NCI-H82 treated with DMSO at 0.1 percent for 48 hours (cell line): ENCODE measurements at regions not wholly inside any gene's neighbourhood (a gene's known extent, or its start where the extent isn't known, plus 50 kb on each side); places are given as distances from the start of the nearest gene placed in this dataset.
"Not testable (repeated sequence)": the region's sequence is repeated elsewhere in the genome, so short reads cannot be mapped to it uniquely, and the experiment has no call there.

Experiments
- DNase-seq: peaks from one replicate; lab custom pipeline; 2025; ENCODE audit not compliant: unreplicated experiment; lab: John Stamatoyannopoulos, UW

DNA sequence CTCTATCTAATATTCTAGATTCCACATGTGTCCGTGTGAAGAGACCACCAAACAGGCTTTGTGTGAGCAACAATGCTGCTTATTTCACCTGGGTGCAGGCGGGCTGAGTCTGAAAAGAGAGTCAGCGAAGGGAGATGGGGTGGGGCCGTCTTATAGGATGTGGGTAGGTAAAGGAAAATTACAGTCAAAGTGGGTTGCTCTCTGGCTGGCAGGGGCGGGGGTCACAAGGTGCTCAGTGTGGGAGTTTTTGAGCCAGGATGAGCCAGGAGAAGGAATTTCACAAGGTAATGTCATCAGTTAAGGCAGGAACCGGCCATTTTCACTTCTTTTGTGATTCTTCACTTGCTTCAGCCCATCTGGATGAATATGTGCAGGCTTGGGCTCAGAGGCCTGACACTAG is 779.3 kb downstream of the RNF144A start:
- DNase-seq: not testable (repeated sequence)

DNA sequence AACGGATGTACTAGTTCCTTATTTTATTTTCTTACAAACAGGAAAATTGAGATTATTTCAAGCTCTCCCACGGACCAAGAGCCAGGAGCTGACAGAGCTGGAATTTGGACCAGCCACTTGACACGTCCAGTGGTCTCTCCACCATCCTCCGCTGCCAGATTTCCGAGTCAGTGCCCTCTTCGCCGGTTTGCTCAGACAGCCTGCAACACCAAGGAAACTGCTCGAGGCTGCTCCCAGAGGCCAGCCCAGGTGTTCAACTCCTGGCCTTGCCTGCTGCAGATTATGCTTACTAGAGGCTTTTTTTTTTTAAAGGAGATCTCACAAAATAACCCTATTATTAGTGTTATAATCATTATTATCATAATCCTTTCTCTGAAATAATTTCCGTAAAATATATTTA is 779.8 kb downstream of the RNF144A start:
- DNase-seq: no peak

DNA sequence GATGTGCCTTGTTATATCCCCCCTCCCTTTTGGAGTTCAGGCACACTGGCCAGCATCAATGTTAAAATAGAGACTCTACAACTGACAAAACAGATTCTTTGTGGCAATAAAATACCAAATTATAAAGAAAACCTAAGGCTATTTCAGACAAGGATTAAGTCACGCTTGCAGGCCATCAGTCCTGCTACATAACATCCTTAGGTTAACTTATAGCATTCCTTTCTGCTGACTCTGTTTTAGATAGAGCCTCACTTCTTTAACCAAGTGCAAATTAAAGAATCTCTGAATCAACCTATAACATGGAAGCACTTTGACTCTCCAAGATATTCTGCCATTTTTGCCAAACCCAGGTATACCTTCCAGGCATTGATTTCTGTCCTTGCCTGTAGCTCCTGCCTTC is 784.6 kb downstream of the RNF144A start:
- no peak for DNase-seq

DNA sequence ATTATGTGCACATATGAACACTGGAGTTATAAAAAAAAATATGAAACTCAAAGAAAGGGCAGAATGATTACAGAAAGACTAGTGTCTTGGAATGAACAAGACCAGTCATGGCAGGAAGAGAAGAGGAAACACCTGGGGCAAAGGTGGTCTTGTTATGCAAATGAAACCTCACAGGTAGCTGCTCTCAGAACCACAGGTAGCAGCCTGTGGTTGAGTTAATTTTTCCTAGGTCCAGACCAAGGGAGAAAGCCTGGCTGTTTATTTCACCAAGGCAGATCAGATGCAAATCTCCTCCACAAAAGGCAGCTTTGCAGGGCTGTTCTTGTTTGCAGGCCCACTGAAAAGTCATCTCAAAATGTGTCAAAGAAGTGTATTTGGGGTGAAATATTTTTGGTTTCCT is 785.8 kb downstream of the RNF144A start:
- DNase-seq: no peak

DNA sequence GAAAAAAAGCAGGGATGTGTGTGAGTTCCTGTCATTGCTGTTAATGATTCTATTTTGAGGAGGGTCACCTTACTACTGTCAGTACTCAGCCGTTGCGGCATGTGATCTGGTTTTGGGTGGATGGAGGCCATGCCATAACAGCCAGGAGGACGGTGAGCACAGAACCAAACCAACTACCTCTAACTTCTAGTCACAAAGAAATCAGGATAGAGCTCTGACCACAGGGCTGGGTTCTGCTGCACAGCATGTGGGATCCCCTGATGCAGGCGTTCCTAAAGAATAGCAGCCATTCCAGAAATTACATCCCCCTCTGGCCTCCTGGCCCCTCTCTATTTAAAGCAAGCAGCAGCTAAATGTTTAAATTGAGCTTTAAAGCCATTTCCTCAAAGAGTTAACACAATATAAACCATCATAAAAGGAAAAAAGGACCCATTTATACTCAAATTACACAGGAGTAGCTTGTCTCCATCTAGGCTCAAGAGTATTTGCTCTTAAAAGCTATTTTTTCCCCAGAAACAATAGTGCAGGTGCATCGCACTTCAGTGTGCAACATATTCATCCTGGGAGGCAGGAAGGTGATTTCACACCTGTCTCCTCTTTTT is 786.4 kb downstream of the RNF144A start:
- DNase-seq: no peak

DNA sequence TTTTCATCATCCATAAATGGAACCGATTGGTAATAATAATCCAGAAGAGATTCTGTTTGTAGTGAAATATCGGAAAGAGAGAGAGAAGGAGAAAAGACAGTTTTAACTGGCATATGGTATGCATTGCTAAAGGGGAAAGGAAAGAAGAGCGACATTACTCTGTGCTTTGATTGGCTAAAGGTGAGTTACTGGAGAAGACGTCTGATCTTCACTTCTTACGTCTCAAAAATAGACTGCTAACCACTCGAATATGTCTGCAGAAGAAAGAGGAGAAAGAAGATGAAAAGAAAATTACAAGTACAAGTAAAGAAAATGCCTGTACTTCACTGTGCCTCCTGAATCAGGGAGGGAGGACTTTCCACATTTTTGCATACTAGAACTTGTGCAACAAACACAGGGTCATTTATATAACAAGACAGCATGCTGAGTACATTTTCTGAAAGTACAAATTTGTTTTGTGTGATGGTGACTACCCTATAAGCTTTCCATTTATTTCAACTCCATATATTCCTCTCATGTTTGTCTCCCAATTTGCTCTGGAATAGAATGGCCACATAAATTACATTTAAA is 787.2 kb downstream of the RNF144A start:
- DNase-seq: no peak

DNA sequence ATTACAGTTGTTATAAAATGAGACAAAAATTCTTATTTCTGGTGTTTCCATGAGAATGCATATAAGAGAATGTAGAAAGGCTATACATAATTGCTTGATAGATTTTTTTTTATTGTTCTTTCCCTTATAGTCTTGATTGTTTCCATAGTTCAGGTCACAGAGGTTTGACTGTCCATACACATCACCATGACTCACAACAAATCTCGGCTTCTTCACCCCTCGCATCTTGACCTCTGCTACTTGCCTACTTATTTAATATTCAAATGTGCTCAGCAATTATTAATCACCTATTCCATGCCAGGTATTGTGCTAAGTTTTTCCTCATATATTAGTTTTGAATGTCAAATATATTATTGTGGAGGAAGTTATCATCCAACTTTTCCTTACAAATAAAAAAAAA is 789.6 kb downstream of the RNF144A start:
- DNase-seq: no peak

DNA sequence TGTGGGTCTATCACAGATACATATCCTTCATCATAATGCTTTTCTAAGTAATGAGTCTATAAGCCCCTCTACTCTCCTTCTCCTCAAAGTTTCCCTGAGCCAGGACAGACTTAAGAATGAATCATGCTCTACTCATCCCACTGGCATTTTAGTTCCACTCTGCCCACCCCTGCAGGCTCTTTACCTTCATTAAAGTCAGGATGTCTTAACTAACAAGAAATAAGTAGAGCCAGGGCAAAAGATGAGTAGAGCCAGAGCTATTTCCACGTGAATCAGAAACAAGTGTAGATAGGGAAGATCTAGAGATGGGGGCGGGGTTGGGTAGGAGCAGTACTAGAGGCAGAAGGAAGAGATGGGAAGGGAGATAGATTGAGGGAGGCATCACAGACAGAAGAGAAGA is 790.5 kb downstream of the RNF144A start:
- no peak for DNase-seq

DNA sequence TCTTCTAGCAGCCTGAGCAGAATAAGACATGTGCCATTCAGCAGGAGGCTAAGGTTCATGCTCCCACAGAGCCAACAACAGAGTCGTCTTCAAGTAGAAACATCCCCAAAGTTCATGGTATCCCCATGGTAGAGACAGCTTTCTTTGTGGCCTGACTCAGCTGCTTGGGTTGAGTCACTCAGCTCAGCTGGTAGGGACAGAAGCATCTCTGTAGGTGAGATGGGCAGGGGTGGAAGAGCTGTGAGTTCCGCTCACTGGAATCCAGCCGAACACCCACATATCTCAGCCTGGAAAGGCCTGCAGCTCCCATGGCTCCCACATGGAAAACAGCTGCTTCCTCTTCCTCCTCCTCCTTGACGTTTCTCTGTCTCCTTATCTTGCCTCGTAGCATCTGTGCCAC is 792.7 kb downstream of the RNF144A start:
- DNase-seq: no peak

DNA sequence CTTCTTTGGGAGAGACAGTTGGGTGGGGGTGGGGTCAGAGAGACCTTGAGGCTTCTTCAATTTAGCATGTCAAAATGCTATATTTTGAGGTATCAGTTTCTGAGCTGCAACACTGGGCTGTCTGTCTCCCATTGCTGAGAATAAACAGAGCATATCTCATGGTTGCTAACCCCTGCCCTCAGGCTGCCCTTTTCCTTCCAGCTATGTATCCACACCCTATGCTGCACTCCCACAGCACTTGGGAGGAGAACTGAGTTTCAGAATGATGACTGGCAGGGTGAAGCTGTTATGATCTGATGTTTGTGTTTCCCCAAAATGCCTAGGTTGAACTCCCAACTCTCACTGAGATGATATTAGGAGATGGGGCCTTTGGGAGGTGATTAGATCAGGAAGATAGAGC is 794.0 kb downstream of the RNF144A start:
- DNase-seq: no peak

DNA sequence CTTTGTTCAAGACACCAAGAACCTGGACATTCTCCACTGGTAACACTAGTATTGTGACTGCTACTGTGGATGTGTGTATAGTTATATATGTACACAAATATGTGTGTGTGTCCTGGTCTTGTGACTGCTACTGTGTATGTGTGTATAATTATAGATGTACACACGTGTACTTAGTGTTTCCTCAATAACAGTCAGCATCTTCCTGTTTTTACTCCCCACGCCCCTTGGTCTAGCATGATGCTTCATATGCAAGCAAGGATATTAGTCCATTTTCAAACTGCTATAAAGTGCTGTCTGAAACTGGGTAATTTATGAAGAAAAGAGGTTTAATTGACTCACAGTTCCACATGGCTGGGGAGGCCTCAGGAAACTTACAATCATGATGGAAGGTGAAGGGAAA is 802.7 kb downstream of the RNF144A start:
- DNase-seq: no peak

GRCh38 chr2:7721413-7721995 is 804.3 kb downstream of the RNF144A start:
- no peak for DNase-seq

DNA sequence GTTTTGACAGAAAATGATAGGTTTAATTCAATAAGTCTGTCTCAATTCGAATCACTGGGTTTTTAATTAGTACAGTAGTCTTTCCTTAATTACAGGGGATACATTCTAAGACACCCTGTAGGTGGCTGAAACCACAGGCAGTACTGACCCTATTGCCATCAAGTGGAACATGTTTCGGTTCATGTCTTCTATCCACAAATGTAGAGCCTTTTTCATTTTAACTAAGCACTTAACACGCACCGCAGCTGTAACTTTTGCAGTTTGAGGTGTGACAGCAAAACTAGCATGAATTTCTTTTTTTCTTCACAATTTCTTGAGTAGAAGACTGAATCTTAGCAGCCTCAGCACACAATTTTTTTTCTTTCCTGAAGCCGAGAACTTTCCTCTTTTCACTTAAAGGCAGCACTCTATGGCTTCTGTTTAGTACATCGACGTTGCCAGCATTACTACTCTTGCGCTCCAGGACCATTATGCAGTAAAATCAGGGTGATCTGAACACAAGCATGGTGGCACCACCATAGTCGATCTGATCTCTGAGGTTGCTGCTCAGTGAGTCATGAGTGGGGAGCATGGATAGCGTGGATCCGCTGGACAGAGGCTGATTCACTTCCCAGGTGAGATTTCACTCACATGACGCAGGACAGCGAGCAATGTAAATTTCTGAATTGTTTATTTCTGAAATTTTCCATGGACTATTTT is 805.1 kb downstream of the RNF144A start:
- no peak for DNase-seq

DNA sequence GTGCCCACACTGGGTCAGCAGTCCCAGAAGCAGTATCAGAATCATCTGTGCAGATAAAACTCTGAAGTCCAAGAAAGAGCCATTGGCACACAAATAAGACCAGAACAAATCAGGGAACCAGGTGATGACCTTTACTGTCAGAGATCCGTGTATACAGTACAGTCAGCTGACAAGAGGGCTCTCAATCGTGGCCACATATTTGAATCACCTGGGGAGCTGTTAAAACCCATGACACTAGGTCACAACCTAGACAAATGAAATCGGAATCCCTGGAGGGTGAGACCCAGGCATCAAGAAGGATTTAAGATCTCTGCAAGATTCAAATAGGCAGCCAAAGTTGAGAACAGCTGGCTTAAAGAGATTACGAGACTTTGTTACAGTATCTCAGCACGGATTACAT is 807.1 kb downstream of the RNF144A start:
- peak; percentile 49 for DNase-seq

DNA sequence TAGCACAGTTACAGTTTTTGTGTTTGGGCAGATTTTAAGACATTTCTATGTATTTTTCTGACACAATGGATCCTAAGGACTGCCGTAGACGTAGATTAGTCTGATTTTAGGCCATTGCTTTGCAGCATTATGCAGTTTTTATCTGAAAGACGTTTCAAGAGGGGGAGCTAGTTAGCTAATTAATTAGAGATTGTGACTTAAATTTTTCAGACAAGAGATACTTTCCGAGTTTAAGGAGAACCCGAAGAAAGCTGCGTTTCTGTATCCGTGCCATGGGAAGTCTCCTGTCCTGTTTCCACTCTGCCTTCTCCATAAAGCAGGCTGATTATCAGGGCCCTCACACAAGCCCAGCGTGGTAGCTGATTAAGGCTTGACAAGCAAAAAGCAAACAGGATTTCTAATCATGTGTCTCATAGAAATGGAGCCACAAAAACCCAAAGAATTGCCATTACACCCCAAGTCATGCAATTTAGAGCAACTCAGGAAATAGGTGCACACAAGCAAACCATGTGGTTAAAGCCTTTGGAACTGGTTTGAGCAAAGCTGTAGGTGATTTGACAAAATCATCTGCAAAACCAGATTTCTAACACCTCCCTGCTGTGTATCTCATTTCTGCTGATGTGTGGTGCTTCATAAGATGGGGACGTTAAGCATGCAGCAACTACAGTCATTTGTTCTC is 808.1 kb downstream of the RNF144A start:
- no peak for DNase-seq

DNA sequence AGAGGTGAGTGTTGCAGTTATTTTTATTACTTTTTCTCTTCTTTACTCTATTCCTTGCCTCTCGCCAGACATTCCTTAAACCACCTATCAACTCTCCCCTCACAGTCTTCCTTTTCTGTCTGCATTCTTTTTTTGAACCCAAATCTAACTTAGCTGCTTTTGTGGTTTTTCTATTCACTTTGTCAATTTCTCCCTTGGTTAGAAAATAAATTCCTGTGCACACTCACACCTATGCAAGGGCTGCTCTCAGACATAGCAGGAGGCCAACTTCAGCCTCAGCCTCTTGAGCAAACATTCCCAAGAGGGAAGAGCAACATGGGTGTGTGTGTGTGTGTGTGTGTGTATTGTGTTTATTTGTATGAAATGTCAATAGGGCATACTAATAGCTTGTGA is 808.6 kb downstream of the RNF144A start:
- DNase-seq: no peak

DNA sequence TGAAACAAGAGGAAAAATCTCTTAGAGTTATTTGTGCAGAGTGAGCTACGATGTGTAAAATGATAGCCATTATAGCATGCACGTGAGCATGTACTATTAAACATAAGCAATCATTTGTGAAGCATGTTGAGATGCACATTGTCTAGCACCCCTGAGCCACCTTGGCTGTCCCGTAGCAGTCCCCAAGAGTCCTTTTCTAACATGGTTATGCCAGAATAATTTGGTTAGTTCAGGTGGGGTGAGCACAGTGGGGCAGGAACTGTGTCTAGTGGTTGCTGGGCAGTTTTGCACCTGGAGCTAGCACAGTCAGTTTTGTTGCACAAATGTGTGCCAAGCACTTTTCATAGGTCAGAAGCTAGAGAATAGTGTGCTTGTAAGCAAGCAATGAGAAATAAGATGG is 809.8 kb downstream of the RNF144A start:
- DNase-seq: no peak

DNA sequence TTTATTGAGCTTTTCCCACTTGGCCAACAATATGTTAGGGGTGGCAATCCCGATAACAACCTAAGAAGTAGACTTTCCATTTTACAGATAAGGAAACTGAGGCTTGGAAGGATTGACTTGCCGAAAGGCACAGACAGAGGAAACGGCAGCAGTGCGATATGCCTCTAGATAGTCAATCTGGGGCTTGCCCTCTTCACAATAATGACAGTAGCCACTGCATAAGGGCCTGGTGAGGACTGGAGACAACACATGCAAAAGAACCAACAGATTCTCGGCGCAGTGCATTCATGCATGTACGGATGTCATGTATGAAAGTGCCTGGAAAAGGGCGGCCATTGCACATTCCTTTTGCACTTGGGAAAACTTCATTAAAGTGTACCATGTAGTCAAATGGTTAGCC is 811.2 kb downstream of the RNF144A start:
- no peak for DNase-seq

DNA sequence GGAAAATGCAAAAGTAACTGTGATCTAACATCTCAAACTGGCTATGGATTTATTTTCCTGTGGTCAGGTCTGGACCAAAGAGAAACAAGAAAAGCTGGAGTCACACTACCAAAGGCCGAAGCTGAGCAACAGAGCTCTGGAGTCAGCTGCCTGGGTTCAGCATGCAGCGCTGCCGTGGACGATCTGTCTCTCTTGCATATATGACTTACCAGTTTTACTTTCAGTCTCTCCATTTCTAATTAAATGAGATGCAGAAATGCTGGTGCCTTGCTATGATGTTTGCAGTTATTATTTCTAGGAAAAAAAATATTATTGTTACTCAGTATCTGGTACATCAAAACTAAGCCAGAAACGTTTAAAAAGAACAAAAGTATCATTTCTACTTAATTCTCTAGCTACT is 813.2 kb downstream of the RNF144A start:
- no peak for DNase-seq

GRCh38 chr2:7730990-7731389 is 813.8 kb downstream of the RNF144A start:
- no peak for DNase-seq

DNA sequence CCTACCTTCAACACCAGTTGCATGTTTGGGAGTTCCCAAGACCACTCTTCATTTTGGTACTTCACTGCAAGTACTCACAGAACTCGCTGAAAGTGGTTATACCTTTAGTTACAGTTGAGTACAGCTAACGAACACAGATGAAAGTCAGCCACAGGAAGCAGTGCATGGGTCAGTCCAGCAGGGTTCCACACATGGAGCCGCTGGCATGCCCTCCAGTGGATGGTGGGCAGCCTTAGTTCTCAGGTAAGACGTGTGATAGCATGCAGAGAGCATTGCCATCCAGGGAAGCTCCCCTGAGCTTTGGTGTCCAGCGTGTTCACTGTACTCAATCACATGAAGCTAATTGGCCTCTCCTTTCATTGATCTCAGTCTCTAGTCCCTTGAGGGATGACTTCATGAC is 815.3 kb downstream of the RNF144A start:
- no peak for DNase-seq
